ENCODE measurements at regions not wholly inside any gene's neighbourhood (a gene's known extent, or its start where the extent isn't known, plus 50 kb on each side); places are given as distances from the start of the nearest gene placed in this dataset.

GRCh38 chr12:126667339-126667738 is 1599.6 kb upstream of the TMEM132C start:
- H3K27ac Mint-ChIP-seq (ENCODE audit: unreplicated experiment), result no peak overlapping the region
- intact Hi-C loops (cut with micrococcal nuclease; ENCODE audit: unreplicated experiment), result loop anchor here (5.0 kb wide), 1 partner anchor 105 kb away; no protein-coding TSS in a partner anchor

GRCh38 chr12:126668538-126668937 is 1598.4 kb upstream of the TMEM132C start:
- Mint-ChIP-seq H3K27ac (ENCODE audit: unreplicated experiment) (peak overlapping the region; percentile 84), H3K4me1 (ENCODE audit: low read depth, unreplicated experiment) (peaks cover 35% of the 10 kb centered on the region), H3K27me3 (ENCODE audit: unreplicated experiment) (no peaks in the 10 kb centered on the region), H3K9me3 (ENCODE audit: low read depth, unreplicated experiment) (peaks cover 3% of the 10 kb centered on the region), H3K36me3 (ENCODE audit: insufficient read depth, unreplicated experiment) (peaks cover 7% of the 10 kb centered on the region), H3K4me3 (ENCODE audit: low read depth, unreplicated experiment) (no peak overlapping the region)
- TF ChIP-seq CTCF (IDR thresholded peaks at IDR 0.05; ENCODE audit: unreplicated experiment), result no peak
- CTCF ChIA-PET, result interaction anchor here (0.6 to 1.9 kb wide), 2 partner anchors 79 to 1668 kb away, joined by 4 to 6 read pairs; no protein-coding TSS in a partner anchor
- intact Hi-C loops (cut with micrococcal nuclease; ENCODE audit: unreplicated experiment), result loop anchor here (5.0 kb wide), 1 partner anchor 104 kb away; no protein-coding TSS in a partner anchor
- DNase-seq, result peak; percentile 53
- BruUV-seq (replicated peaks), result no TSS peak

More at GRCh38 chr12:126667339-126667738, 1599.6 kb upstream of the TMEM132C start:
- Mint-ChIP-seq H3K4me3 (ENCODE audit: low read depth, unreplicated experiment) (no peak overlapping the region), H3K36me3 (ENCODE audit: insufficient read depth, unreplicated experiment) (peaks cover 7% of the 10 kb centered on the region), H3K4me1 (ENCODE audit: low read depth, unreplicated experiment) (peaks cover 35% of the 10 kb centered on the region), H3K27me3 (ENCODE audit: unreplicated experiment) (no peaks in the 10 kb centered on the region), H3K9me3 (ENCODE audit: low read depth, unreplicated experiment) (peaks cover 3% of the 10 kb centered on the region)
- CTCF ChIA-PET, result no interaction called here
- peak; percentile 41 for DNase-seq
- no peak for TF ChIP-seq CTCF (IDR thresholded peaks at IDR 0.05; ENCODE audit: unreplicated experiment)
- BruUV-seq (replicated peaks), result no TSS peak

GRCh38 chr12:126668961-126669360 is 1598.0 kb upstream of the TMEM132C start:
- Mint-ChIP-seq H3K9me3 (ENCODE audit: low read depth, unreplicated experiment) (peaks cover 3% of the 10 kb centered on the region), H3K4me3 (ENCODE audit: low read depth, unreplicated experiment) (no peak overlapping the region), H3K27ac (ENCODE audit: unreplicated experiment) (peak overlapping the region; percentile 84), H3K36me3 (ENCODE audit: insufficient read depth, unreplicated experiment) (peaks cover 7% of the 10 kb centered on the region), H3K27me3 (ENCODE audit: unreplicated experiment) (no peaks in the 10 kb centered on the region), H3K4me1 (ENCODE audit: low read depth, unreplicated experiment) (peaks cover 35% of the 10 kb centered on the region)
- CTCF ChIA-PET, result interaction anchor here (1.9 kb wide), 1 partner anchor 78 kb away, joined by 4 read pairs; no protein-coding TSS in a partner anchor
- no TSS peak for BruUV-seq (replicated peaks)
- TF ChIP-seq CTCF (IDR thresholded peaks at IDR 0.05; ENCODE audit: unreplicated experiment), result no peak
- intact Hi-C loops (cut with micrococcal nuclease; ENCODE audit: unreplicated experiment), result loop anchor here (5.0 kb wide), 1 partner anchor 103 kb away; no protein-coding TSS in a partner anchor
- no peak for DNase-seq

- no TSS peak for BruUV-seq (replicated peaks)
- Mint-ChIP-seq H3K27ac (ENCODE audit: unreplicated experiment) (no peak overlapping the region), H3K36me3 (ENCODE audit: insufficient read depth, unreplicated experiment) (no peaks in the 10 kb centered on the region), H3K4me3 (ENCODE audit: low read depth, unreplicated experiment) (no peak overlapping the region), H3K4me1 (ENCODE audit: low read depth, unreplicated experiment) (peaks cover 8% of the 10 kb centered on the region), H3K9me3 (ENCODE audit: low read depth, unreplicated experiment) (peaks cover 3% of the 10 kb centered on the region), H3K27me3 (ENCODE audit: unreplicated experiment) (no peaks in the 10 kb centered on the region)
- TF ChIP-seq CTCF (IDR thresholded peaks at IDR 0.05; ENCODE audit: unreplicated experiment), result no peak
- CTCF ChIA-PET, result no interaction called here
- no peak for DNase-seq
- intact Hi-C loops (cut with micrococcal nuclease; ENCODE audit: unreplicated experiment), result no loop called here
These were observed 1590.5 kb upstream of the TMEM132C start for GRCh38 chr12:126676434-126676833.
